HG02943 (cell line): ENCODE measurements at regions not wholly inside any gene's neighbourhood (a gene's known extent, or its start where the extent isn't known, plus 50 kb on each side); places are given as distances from the start of the nearest gene placed in this dataset.

Experiments
- ATAC-seq: cut with Tn5 transposase; IDR thresholded peaks from one replicate; pipeline ENCODE4 v1.9.1; 2021; ENCODE audit warnings: mild to moderate bottlenecking, low read depth, moderate library complexity; ENCODE audit not compliant: unreplicated experiment

- ATAC-seq = no peak
Observed at GRCh38 chr9:89759572-89759971, 154.8 kb downstream of the GADD45G start.

GRCh38 chr9:89760123-89760522 lies 155.3 kb downstream of the GADD45G start:
- no peak for ATAC-seq

GRCh38 chr9:89764217-89764616 lies 159.4 kb downstream of the GADD45G start:
- no peak for ATAC-seq

- no peak for ATAC-seq
Observed at GRCh38 chr9:89765211-89765946, 160.6 kb downstream of the GADD45G start.

GRCh38 chr9:89766991-89767390 lies 162.2 kb downstream of the GADD45G start:
- ATAC-seq = no peak

- ATAC-seq = no peak
Observed at GRCh38 chr9:89768051-89768450, 163.2 kb downstream of the GADD45G start.

GRCh38 chr9:89768650-89769071 lies 163.8 kb downstream of the GADD45G start:
- no peak for ATAC-seq

GRCh38 chr9:89770531-89771174 lies 165.8 kb downstream of the GADD45G start:
- ATAC-seq = no peak

- no peak for ATAC-seq
Observed at GRCh38 chr9:89771205-89771604, 166.4 kb downstream of the GADD45G start.

GRCh38 chr9:89773170-89773569 lies 168.4 kb downstream of the GADD45G start:
- ATAC-seq = no peak

- no peak for ATAC-seq
Observed at GRCh38 chr9:89774858-89775370, 170.1 kb downstream of the GADD45G start.

- ATAC-seq = no peak
Observed at GRCh38 chr9:89775641-89776040, 170.8 kb downstream of the GADD45G start.

GRCh38 chr9:89776795-89777525 lies 172.1 kb downstream of the GADD45G start:
- no peak for ATAC-seq

GRCh38 chr9:89777544-89777943 lies 172.7 kb downstream of the GADD45G start:
- no peak for ATAC-seq

- ATAC-seq = no peak
Observed at GRCh38 chr9:89778100-89779090, 173.6 kb downstream of the GADD45G start.

- no peak for ATAC-seq
Observed at GRCh38 chr9:89779405-89780203, 174.8 kb downstream of the GADD45G start.

GRCh38 chr9:89780959-89781358 lies 176.1 kb downstream of the GADD45G start:
- ATAC-seq = no peak

- no peak for ATAC-seq
Observed at GRCh38 chr9:89781838-89782540, 177.2 kb downstream of the GADD45G start.

GRCh38 chr9:89786655-89787054 lies 181.8 kb downstream of the GADD45G start:
- no peak for ATAC-seq
